ENCODE measurements at regions not wholly inside any gene's neighbourhood (a gene's known extent, or its start where the extent isn't known, plus 50 kb on each side); places are given as distances from the start of the nearest gene placed in this dataset.

GRCh38 chr12:54708826-54709225, 60.7 kb upstream of the DCD start:
- no peak for DNase-seq

GRCh38 chr12:54704202-54704601, 56.0 kb upstream of the DCD start:
- no peak for DNase-seq

GRCh38 chr12:54701940-54702592, 53.9 kb upstream of the DCD start:
- DNase-seq = no peak

- DNase-seq = no peak
These were observed 52.7 kb upstream of the DCD start for GRCh38 chr12:54700849-54701248.

GRCh38 chr12:54700301-54700700, 52.1 kb upstream of the DCD start:
- no peak for DNase-seq

All from stimulated activated naive CD4-positive, alpha-beta T cell treated with Interleukin-2 at 50 U/mL for 16 hours (primary cell).